HepG2 (cell line): ENCODE measurements at regions not wholly inside any gene's neighbourhood (a gene's known extent, or its start where the extent isn't known, plus 50 kb on each side); places are given as distances from the start of the nearest gene placed in this dataset.

Source experiments
- ATAC-seq: fragments of 200-7000 bp; cut with Tn5 transposase; 3 replicates; pipeline ENCODE4 v1.9.1; 2020; ENCODE audit warnings: mild to moderate bottlenecking, moderate library complexity
- BruUV-seq: library from RNA; stranded (reverse); fragments of 400-500 nt; replicated peaks from 2 replicates; lab custom pipeline; 2021; lab: Mats Ljungman, UMichigan
- CTCF ChIA-PET: fragments of 300-600 bp; formaldehyde crosslinking; extraction: SDS; loops from one replicate; lab custom pipeline; 2021; ENCODE audit warnings: low total read pairs, inconsistent platforms, low intra/inter-chr PET ratio; lab: Yijun Ruan, JAX
- POLR2A ChIA-PET: fragments of 350-600 bp; sonication (Branson Sonifier 250); formaldehyde crosslinking; loops from one replicate; lab custom pipeline; 2020; ENCODE audit warnings: antibody characterized with exemption, inconsistent platforms; lab: Yijun Ruan, JAX
- DNase-seq: peaks from one replicate; pipeline ENCODE4 v3.0.0-alpha.2; 2015; ENCODE audit warnings: low spot score
- FAIRE-seq: peaks from 3 replicates; lab custom pipeline; 2011; peaks lifted over from hg19 to GRCh38; lab: Jason Lieb, UNC
- H2AFZ ChIP-seq: one replicate; pipeline ENCODE4 v1.6.1; 2011; ENCODE audit warnings: low read length, inconsistent platforms
- H3K27ac ChIP-seq: fragments of 300-600 bp; 3 replicates; pipeline ENCODE4 v1.8.0; 2011; ENCODE audit warnings: mixed run types, mild to moderate bottlenecking, mixed read lengths, low read length, inconsistent platforms; ENCODE audit not compliant: insufficient read depth; ENCODE audit errors: extremely low read length
- H3K27me3 ChIP-seq, 2 experiments: fragments of 200-600 bp in 1 of 2; 2 replicates in 1 of 2; 3 replicates in 1 of 2; pipeline versions ENCODE4 v1.6.0 to v1.8.0; 2011; ENCODE audit warnings: low read length in 2 of 2, mild to moderate bottlenecking in 2 of 2, moderate library complexity in 2 of 2, inconsistent platforms in 1 of 2; ENCODE audit not compliant: insufficient read depth in 2 of 2, control insufficient read depth in 1 of 2
- H3K36me3 ChIP-seq, 2 experiments: fragments of 200-600 bp in 1 of 2; replicated peaks in 1 of 2; 2 replicates in 1 of 2; 3 replicates in 1 of 2; pipeline versions ENCODE4 v1.5.1 to v1.8.0; 2011; ENCODE audit warnings: low read length in 2 of 2, inconsistent platforms in 1 of 2; ENCODE audit not compliant: insufficient read depth in 2 of 2, control insufficient read depth in 1 of 2
- H3K4me1 ChIP-seq: 2 replicates; pipeline ENCODE4 v1.5.1; 2012; ENCODE audit warnings: low read length, inconsistent platforms; ENCODE audit not compliant: insufficient read depth
- H3K4me2 ChIP-seq: 2 replicates; pipeline ENCODE4 v1.6.0; 2011; ENCODE audit warnings: low read depth, low read length, inconsistent platforms
- H3K4me3 ChIP-seq, 3 experiments: fragments of 200-600 bp in 1 of 3; sonication (generic), shearing (Covaris generic) in 1 of 3; replicated peaks in 1 of 3; 2 replicates each; pipeline ENCODE4 v1.5.1; 2011 to 2016; ENCODE audit warnings: low read length in 3 of 3, inconsistent platforms in 2 of 3, low read depth in 2 of 3, mild to moderate bottlenecking in 2 of 3, control low read depth in 1 of 3, mixed read lengths in 1 of 3; ENCODE audit not compliant: insufficient read depth in 1 of 3
- H3K79me2 ChIP-seq: one replicate; pipeline ENCODE4 v1.6.1; 2011; ENCODE audit warnings: low read length, inconsistent platforms; ENCODE audit not compliant: insufficient read depth
- H3K9ac ChIP-seq: 2 replicates; pipeline ENCODE4 v1.6.0; 2011; ENCODE audit warnings: mild to moderate bottlenecking, low read depth, low read length, inconsistent platforms; ENCODE audit not compliant: insufficient read depth
- H3K9me3 ChIP-seq: 2 replicates; pipeline ENCODE4 v1.5.1; 2012; ENCODE audit warnings: mild to moderate bottlenecking, low read length
- H4K20me1 ChIP-seq: 2 replicates; pipeline ENCODE4 v1.6.0; 2011; ENCODE audit warnings: inconsistent platforms, mild to moderate bottlenecking, low read length, moderate library complexity; ENCODE audit not compliant: insufficient read depth
- DNMT3B ChIP-seq: conservative IDR thresholded peaks from 2 replicates; pipeline ENCODE4 v1.6.1; 2016; ENCODE audit warnings: missing biosample characterization, control low read depth
- ETV6 ChIP-seq: sonication (generic); formaldehyde crosslinking; conservative IDR thresholded peaks from 2 replicates; pipeline ENCODE4 v1.4.0; 2020; ENCODE audit warnings: missing genetic modification reagents
- GATA4 ChIP-seq: sonication (generic); IDR thresholded peaks from 2 replicates; pipeline ENCODE4 v1.6.1; 2016; ENCODE audit warnings: antibody characterized with exemption, low read depth, borderline replicate concordance
- MAFF ChIP-seq: IDR thresholded peaks from 2 replicates; pipeline ENCODE4 v1.6.1; 2011; ENCODE audit warnings: low read depth, low read length, improper control_type of control experiment
- PCBP2 ChIP-seq: fragments of 200-400 bp; formaldehyde crosslinking; optimal IDR thresholded peaks from 2 replicates; pipeline ENCODE3; 2018; ENCODE audit warnings: low read length, low read depth; ENCODE audit not compliant: poor library complexity, severe bottlenecking
- PHF8 ChIP-seq: sonication (generic); formaldehyde crosslinking; IDR thresholded peaks from 2 replicates; pipeline ENCODE4 v1.5.0; 2020; ENCODE audit warnings: missing genetic modification reagents
- RELA ChIP-seq: sonication (generic); formaldehyde crosslinking; IDR thresholded peaks from 2 replicates; pipeline ENCODE4 v1.4.0; 2020; ENCODE audit warnings: missing genetic modification reagents
- SAP130 ChIP-seq: IDR thresholded peaks from 2 replicates; pipeline ENCODE4 v1.6.1; 2016; ENCODE audit warnings: low read depth
- TEAD2 ChIP-seq: sonication (generic); formaldehyde crosslinking; IDR thresholded peaks from 2 replicates; pipeline ENCODE4 v1.9.0; 2021; ENCODE audit warnings: missing genetic modification reagents
- WGBS: methylation state at CpG from one replicate; pipeline ENCODE4 v1.1.6; 2017; ENCODE audit warnings: low lambda C conversion rate; 5-methylcytosine and 5-hydroxymethylcytosine counted together
- in situ Hi-C: cut with HindIII; loops from 2 replicates; pipeline ENCODE4 v1.10.0; 2017; ENCODE audit warnings: low pct_unique_long_range_greater_than_20kb; ENCODE audit not compliant: extremely low pct_ligation_motif_present
- intact Hi-C: fragments of 100-400 bp; cut with micrococcal nuclease; formaldehyde crosslinking; loops from one replicate; pipeline ENCODE4 v1.10.0; 2022; ENCODE audit not compliant: unreplicated experiment
- TF ChIP-seq, protein P1 (sequence below): sonication (generic); formaldehyde crosslinking; IDR thresholded peaks from 2 replicates; pipeline ENCODE4 v1.5.0; 2020; ENCODE audit warnings: missing genetic modification reagents
- TF ChIP-seq, protein P2 (sequence below): fragments of 450-650 bp; IDR thresholded peaks from 2 replicates; pipeline ENCODE4 v1.6.1; 2016

DNA sequence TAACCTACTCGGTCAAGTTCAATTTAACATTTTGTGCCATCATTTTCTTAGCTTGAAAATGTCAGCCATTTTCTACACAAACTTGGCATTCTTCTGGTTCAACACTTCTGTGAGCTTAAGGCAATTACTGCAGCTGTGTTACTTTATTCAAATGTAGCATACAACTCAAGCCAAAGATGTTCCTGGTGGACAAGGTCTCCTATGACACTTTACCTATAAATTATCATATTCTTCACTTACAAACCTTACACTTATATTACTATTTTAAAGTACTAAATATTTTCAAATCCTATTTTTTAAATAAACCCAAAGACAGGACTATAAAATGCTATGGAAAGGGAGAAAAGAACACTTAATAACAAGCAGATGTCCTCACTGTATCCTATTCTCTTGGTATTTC is 1045.3 kb downstream of the TSN start:
- Histone ChIP-seq H3K4me3 (no peak overlapping the region), H3K79me2 (no peaks in the 10 kb centered on the region), H3K27me3 (no peaks in the 10 kb centered on the region), H4K20me1 (no peaks in the 10 kb centered on the region), H3K27ac (no peak overlapping the region), H2AFZ (no peak overlapping the region), H3K4me1 (no peaks in the 10 kb centered on the region), H3K4me2 (no peak overlapping the region), H3K9ac (no peak overlapping the region), H3K36me3 (no peaks in the 10 kb centered on the region), H3K9me3 (peaks cover 50% of the 10 kb centered on the region)
- in situ Hi-C loops (no loop called here), intact Hi-C loops (no loop called here)
- TF ChIP-seq PCBP2 = no peak
- TF ChIP-seq, protein P1, sequence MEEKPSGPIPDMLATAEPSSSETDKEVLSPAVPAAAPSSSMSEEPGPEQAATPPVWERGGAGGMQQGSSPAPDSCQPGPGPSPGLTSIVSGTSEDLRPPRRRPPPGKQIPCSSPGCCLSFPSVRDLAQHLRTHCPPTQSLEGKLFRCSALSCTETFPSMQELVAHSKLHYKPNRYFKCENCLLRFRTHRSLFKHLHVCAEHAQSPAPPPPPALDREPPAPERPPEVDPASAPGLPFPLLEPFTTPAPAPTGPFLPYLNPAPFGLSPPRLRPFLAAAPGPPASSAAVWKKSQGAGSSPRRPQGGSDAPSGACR (CRISPR knock-in tag) = no peak
- no peak for TF ChIP-seq TEAD2
- no peak for TF ChIP-seq ETV6 (CRISPR knock-in tag)
- no peak for TF ChIP-seq GATA4
- TF ChIP-seq RELA (CRISPR knock-in tag) = no peak
- TF ChIP-seq, protein P2, sequence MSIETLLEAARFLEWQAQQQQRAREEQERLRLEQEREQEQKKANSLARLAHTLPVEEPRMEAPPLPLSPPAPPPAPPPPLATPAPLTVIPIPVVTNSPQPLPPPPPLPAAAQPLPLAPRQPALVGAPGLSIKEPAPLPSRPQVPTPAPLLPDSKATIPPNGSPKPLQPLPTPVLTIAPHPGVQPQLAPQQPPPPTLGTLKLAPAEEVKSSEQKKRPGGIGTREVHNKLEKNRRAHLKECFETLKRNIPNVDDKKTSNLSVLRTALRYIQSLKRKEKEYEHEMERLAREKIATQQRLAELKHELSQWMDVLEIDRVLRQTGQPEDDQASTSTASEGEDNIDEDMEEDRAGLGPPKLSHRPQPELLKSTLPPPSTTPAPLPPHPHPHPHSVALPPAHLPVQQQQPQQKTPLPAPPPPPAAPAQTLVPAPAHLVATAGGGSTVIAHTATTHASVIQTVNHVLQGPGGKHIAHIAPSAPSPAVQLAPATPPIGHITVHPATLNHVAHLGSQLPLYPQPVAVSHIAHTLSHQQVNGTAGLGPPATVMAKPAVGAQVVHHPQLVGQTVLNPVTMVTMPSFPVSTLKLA = no peak
- TF ChIP-seq DNMT3B = no peak
- no peak for TF ChIP-seq MAFF
- no peak for TF ChIP-seq PHF8 (CRISPR knock-in tag)
- TF ChIP-seq SAP130 (CRISPR knock-in tag) = no peak
- no TSS peak for BruUV-seq
- 2% methylated on average over 1 of the region's 1 CpG for WGBS
- no peak for ATAC-seq
- ChIA-PET POLR2A (no interaction called here), CTCF (no interaction called here)
- DNase-seq = no peak
- FAIRE-seq = no peak
